ENCODE measurements at regions not wholly inside any gene's neighbourhood (a gene's known extent, or its start where the extent isn't known, plus 50 kb on each side); places are given as distances from the start of the nearest gene placed in this dataset.

DNA sequence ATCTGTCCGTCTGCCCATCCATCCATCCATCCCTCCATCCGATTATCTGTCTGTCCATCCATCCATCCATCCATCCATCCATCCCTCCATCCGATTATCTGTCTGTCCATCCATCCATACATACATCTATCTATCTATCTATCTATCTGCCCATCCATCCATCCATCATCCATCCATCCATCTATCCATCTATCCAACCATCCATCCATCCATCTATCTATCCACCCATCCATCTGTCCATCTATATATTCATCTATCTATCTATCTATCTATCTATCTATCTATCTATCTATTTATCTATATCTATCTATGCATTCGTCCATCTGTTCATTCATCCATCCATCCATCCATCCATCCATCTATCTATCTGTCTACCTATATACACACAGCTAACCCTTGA lies 471.1 kb upstream of the ZNF507 start:
- TF ChIP-seq, protein P1, sequence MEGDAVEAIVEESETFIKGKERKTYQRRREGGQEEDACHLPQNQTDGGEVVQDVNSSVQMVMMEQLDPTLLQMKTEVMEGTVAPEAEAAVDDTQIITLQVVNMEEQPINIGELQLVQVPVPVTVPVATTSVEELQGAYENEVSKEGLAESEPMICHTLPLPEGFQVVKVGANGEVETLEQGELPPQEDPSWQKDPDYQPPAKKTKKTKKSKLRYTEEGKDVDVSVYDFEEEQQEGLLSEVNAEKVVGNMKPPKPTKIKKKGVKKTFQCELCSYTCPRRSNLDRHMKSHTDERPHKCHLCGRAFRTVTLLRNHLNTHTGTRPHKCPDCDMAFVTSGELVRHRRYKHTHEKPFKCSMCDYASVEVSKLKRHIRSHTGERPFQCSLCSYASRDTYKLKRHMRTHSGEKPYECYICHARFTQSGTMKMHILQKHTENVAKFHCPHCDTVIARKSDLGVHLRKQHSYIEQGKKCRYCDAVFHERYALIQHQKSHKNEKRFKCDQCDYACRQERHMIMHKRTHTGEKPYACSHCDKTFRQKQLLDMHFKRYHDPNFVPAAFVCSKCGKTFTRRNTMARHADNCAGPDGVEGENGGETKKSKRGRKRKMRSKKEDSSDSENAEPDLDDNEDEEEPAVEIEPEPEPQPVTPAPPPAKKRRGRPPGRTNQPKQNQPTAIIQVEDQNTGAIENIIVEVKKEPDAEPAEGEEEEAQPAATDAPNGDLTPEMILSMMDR (IDR thresholded peaks at IDR 0.05): no peak
- no peak for TF ChIP-seq POLR2A (IDR thresholded peaks at IDR 0.05)
